Prostate gland (tissue), 2 donors: ENCODE measurements at regions not wholly inside any gene's neighbourhood (a gene's known extent, or its start where the extent isn't known, plus 50 kb on each side); places are given as distances from the start of the nearest gene placed in this dataset.

ENCODE experiments used
- CTCF ChIP-seq, 4 experiments: fragments of 200-600 bp in 2 of 4; fragments of 450-650 bp in 2 of 4; sonication (generic) in 2 of 4; IDR thresholded peaks; 1 replicate in 3 of 4; 2 replicates in 1 of 4; pipeline ENCODE4 v1.5.1; 2016 to 2019; ENCODE audit warnings: antibody characterized with exemption in 4 of 4, mild to moderate bottlenecking in 2 of 4, moderate library complexity in 2 of 4
- POLR2AphosphoS5 ChIP-seq: sonication (generic); formaldehyde crosslinking; IDR thresholded peaks from one replicate; pipeline ENCODE4 v1.6.1; 2017; ENCODE audit warnings: antibody characterized with exemption

- TF ChIP-seq CTCF (IDR thresholded peaks at IDR 0.05) (no peak), POLR2AphosphoS5 (no peak)
These were observed 65.8 kb upstream of the F3 start for GRCh38 chr1:94607398-94607797.
